HUES64 (cell line): ENCODE measurements at regions not wholly inside any gene's neighbourhood (a gene's known extent, or its start where the extent isn't known, plus 50 kb on each side); places are given as distances from the start of the nearest gene placed in this dataset.

Experiments used
- H3K27ac ChIP-seq: 2 replicates; pipeline ENCODE4 v1.7.0; 2013; ENCODE audit warnings: low read depth, low read length, inconsistent platforms
- H3K27me3 ChIP-seq: 2 replicates; pipeline ENCODE4 v1.6.1; 2013; ENCODE audit warnings: mild to moderate bottlenecking, low read length; ENCODE audit not compliant: insufficient read depth
- H3K36me3 ChIP-seq: 2 replicates; pipeline ENCODE4 v1.6.1; 2013; ENCODE audit warnings: mild to moderate bottlenecking, low read length; ENCODE audit not compliant: insufficient read depth
- H3K4me1 ChIP-seq: 2 replicates; pipeline ENCODE4 v1.6.1; 2013; ENCODE audit warnings: mild to moderate bottlenecking, low read length, moderate library complexity; ENCODE audit not compliant: insufficient read depth
- H3K4me3 ChIP-seq: 2 replicates; pipeline ENCODE4 v1.5.1; 2013; ENCODE audit warnings: mild to moderate bottlenecking, low read length, moderate library complexity
- H3K9ac ChIP-seq: 2 replicates; pipeline ENCODE4 v1.6.1; 2013; ENCODE audit warnings: mild to moderate bottlenecking, low read depth, low read length
- H3K9me3 ChIP-seq: 2 replicates; pipeline ENCODE4 v1.6.1; 2013; ENCODE audit warnings: low read depth, low read length; ENCODE audit not compliant: insufficient read depth
- WGBS: fragments of 150-250, 120-280 bp; methylation state at CpG from one replicate; pipeline ENCODE4 v1.1.7; 2013; ENCODE audit warnings: missing lambda C conversion rate; 5-methylcytosine and 5-hydroxymethylcytosine counted together

DNA sequence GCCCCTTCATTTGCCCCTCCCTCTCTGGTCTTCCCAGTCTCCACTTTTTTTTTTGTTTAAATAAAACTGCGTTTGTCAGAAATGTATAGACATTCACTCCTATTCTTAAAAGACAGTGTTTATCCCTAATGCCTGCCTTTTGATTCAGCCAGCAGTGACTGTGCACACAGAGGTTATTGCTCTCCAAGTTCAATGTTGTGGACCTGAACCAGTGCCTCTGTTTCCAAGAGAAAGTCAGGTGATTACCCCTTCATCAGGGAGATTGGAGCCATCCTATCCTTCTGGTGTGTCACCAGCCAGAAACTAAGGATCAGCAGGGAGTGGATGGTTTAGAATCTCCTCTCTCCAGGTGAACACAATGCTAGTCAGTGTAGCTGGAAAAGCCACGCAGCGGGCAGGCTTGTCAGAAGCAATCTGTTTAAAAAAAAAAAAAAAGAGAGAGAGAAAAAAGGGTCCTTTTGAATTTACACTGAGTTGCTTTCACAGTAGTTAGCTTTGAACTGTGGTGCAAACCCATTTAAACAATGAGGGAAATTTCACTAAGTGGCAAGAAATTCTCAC, 167.5 kb upstream of the DMRT1 start:
- Histone ChIP-seq H3K9ac (no peak overlapping the region), H3K27ac (peak overlapping the region; percentile 29; the same call in 1 of the 2 replicates), H3K4me3 (no peak overlapping the region), H3K4me1 (peaks cover 59% of the 10 kb centered on the region), H3K9me3 (0 out of 2 replicates have a peak, but pooled peaks cover 3% of the 10 kb centered on the region), H3K27me3 (peaks cover 16% of the 10 kb centered on the region; the same call in 1 of the 2 replicates), H3K36me3 (no peaks in the 10 kb centered on the region)
- WGBS = 9% methylated on average over 3 of the region's 3 CpGs

DNA sequence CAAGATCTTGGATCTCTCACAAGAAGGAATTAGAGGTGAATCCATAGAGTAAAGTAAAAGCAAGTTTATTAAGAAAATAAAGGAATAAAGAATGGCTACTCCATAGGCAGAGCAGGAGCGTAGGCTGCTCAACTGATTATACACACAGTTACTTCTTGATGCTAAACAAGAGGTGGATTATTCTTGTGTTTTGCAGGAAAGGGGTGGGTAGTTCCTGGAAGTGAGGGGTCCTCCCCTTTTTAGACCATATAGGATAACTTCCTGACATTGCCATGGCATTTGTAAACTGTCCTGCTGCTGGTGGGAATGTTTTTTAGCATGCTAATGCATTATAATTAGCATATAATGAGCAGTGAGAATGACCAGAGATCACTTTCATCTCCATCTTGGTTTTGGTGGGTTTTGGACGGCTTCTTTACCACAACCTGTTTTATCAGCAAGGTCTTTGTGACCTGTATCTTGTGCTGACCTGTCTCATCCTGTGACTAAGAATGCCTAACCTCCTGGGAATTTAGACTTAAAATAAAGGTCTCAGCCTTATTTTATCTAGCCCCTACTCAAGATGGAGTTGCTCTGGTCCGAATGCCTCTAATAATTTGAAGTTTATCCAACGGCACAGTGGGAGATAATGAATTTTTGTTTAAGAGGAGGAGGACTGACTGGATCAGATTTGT, 165.7 kb upstream of the DMRT1 start:
- no peak overlapping the region for H3K9ac ChIP-seq
- H3K4me1 ChIP-seq = peaks cover 53% of the 10 kb centered on the region
- no peak overlapping the region for H3K4me3 ChIP-seq
- no peaks in the 10 kb centered on the region for H3K9me3 ChIP-seq
- WGBS = 79% methylated on average over 4 of the region's 4 CpGs
- H3K36me3 ChIP-seq = no peaks in the 10 kb centered on the region
- H3K27me3 ChIP-seq = peaks cover 16% of the 10 kb centered on the region; the same call in 1 of the 2 replicates
- H3K27ac ChIP-seq = no peak overlapping the region

DNA sequence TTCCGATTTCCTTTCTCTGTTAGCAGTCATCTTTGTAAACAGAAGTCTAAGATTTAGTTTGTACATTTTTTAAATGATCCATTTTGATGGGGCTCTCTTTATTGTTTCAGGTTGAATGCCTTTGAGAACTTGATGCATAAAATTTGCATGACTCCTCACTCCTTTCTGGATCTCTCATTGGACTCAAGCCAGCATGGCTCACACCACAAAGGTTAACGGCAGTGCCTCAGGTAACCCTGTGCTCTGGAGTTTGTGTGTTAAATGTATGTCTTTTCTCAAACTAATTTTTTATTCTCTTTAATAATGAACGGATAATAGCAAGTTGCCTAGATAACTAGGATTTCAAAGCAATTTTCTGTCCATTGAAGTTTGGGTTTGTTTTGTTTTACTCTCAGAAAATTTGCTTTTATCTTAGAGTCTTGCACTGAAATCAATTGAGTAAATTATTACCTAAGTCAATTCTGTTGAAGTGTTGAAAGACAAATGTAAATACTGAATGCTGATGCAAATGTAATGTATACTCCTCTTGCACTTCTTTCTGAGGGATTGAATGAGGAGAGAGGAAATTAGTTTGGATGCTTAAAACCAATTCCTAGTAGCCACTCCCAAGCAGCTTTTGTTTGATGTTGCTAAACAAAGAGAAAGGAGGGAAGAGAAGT, 164.6 kb upstream of the DMRT1 start:
- Histone ChIP-seq H3K4me3 (no peak overlapping the region), H3K36me3 (no peaks in the 10 kb centered on the region), H3K9me3 (no peaks in the 10 kb centered on the region), H3K27ac (no peak overlapping the region), H3K4me1 (peaks cover 52% of the 10 kb centered on the region), H3K9ac (no peak overlapping the region), H3K27me3 (peaks cover 16% of the 10 kb centered on the region; the same call in 1 of the 2 replicates)
- WGBS = 88% methylated on average over 2 of the region's 3 CpGs

DNA sequence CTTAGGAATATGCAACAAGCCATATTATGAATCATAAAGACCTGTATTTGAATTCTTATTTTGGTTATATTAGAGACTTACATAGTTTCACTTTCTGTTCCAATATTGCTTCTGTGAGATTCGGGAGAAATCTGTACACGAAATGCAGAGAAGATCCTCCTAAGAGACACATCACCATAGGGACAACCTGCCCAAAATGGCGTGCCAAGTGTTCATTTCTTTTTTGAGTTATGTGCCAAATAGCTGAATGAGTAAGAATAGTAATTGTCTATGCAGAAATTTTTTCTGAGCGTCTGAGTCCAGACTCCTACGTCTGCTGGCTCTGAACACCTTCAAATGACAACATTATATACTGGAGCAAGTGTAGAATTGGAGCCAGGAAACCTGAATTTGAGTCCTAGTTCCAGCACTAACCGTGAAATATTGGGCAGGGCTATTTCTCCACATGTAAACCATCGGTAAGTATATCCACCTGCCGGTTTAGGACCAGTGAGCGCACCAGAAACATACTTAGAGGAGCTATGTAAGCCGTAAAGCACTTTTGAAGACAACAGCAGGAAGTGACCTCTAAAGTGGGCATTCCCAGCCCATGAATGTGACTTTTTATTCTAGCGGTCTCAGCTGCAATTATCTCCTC, 163.9 kb upstream of the DMRT1 start:
- Histone ChIP-seq H3K9ac (no peak overlapping the region), H3K9me3 (no peaks in the 10 kb centered on the region), H3K27ac (no peak overlapping the region), H3K4me1 (peaks cover 49% of the 10 kb centered on the region), H3K36me3 (no peaks in the 10 kb centered on the region), H3K27me3 (peaks cover 12% of the 10 kb centered on the region; the same call in 1 of the 2 replicates), H3K4me3 (no peak overlapping the region)
- 91% methylated on average over 11 of the region's 11 CpGs for WGBS

DNA sequence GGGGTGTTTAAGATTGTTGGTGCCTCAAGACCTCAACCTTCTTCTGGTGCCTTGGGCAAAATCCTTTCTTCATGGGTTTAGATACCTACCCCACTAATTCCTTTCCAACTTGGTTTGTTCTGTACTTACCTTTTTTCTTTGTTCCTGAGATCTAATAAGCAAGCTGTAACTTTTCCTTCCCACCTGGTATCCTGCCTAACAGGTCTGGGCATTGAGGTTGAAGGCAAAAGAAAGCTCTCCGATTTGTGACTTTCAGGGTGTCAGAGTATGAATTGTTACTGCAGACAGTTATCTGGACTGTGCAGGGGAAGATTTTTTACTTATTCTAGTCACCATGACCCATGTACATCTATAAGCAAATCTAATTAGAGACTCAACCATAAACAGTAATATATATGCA, 162.6 kb upstream of the DMRT1 start:
- peaks cover 51% of the 10 kb centered on the region for H3K4me1 ChIP-seq
- H3K4me3 ChIP-seq = no peak overlapping the region
- H3K9me3 ChIP-seq = no peaks in the 10 kb centered on the region
- 100% methylated on average over 1 of the region's 1 CpG for WGBS
- H3K36me3 ChIP-seq = no peaks in the 10 kb centered on the region
- no peak overlapping the region for H3K9ac ChIP-seq
- H3K27me3 ChIP-seq = 0 out of 2 replicates have a peak, but pooled peaks cover 2% of the 10 kb centered on the region
- H3K27ac ChIP-seq = no peak overlapping the region

DNA sequence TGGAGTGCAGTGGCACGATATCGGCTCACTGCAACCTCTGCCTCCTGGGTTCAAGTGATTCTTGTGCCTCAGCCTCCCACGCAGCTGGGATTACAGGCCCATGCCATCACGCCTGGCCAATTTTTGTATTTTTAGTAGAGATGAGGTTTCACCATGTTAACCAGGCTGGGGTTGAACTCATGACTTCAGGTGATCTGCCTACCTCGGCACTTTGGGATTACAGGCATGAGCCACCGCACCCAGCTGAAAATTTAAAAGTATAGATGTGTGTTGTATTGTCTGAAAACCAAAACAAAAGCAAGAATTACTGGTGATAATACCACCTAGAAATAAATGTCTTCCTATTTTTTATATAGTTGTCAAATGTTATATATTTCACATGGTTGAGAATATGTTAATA, 162.0 kb upstream of the DMRT1 start:
- Histone ChIP-seq H3K4me3 (no peak overlapping the region), H3K9ac (no peak overlapping the region), H3K9me3 (no peaks in the 10 kb centered on the region), H3K4me1 (peaks cover 53% of the 10 kb centered on the region), H3K36me3 (no peaks in the 10 kb centered on the region), H3K27me3 (0 out of 2 replicates have a peak, but pooled peaks cover 2% of the 10 kb centered on the region), H3K27ac (no peak overlapping the region)
- 93% methylated on average over 6 of the region's 6 CpGs for WGBS

DNA sequence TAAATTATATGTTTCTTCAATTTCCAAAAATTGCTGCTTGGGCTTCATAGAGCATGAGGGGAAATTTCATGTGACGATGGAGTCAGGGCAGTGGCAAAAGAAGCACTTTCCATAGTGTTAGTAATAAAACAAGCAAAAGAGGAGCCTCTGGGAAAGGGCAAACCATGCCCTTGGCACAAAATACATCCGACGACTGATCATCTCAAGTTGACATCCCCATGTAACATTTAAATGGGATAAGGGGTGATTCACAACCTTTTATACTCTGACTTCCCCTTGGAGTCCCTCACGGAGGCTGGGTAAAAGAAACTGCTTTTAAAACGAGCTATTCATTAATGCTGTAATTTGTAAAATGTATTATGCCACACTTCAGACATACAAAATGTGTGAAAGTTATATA, 161.4 kb upstream of the DMRT1 start:
- no peaks in the 10 kb centered on the region for H3K9me3 ChIP-seq
- H3K4me3 ChIP-seq = no peak overlapping the region
- no peak overlapping the region for H3K9ac ChIP-seq
- 0 out of 2 replicates have a peak, but pooled peaks cover 2% of the 10 kb centered on the region for H3K27me3 ChIP-seq
- 97% methylated on average over 3 of the region's 5 CpGs for WGBS
- H3K36me3 ChIP-seq = no peaks in the 10 kb centered on the region
- H3K27ac ChIP-seq = no peak overlapping the region
- peaks cover 57% of the 10 kb centered on the region for H3K4me1 ChIP-seq

DNA sequence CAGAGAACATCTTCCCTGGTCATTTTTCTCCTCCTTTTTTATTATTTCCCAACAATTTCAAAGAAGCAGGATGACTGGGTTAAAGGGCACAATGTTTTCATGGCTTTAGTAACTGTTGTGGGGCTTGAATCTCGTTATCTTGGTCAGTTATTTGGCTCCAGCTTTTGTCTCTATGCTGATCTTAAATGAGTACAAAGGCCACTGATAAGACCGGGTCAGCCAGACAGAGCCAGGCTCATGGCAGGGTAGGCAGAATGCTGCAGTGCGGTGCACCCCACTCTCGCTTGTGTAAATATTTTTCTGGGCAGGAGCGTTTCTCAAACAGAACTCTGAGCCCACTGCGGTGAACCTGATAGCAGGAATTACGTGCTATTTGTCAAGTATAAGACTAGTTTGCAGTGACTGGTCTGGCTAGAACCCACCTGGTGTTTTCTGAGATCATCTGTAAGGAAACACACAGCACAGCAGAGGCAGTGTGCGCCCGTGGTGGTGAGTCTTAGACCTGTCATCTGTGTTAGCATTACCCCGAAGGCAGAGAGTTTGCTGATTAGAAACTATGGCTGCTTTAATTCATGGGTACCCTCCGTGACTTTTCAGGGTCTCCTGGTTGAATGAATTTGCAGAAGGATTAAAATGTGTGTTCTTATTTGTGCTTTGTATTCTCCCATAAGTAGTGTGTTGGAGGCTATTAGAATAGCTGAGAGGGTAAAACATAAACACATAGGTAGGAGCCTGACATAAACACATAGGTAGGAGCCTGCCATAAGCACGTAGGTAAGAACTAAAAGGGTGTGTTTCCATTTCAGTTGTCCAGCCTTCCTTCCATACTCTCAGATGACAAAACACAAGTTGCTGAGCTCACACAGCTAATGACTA, 158.6 kb upstream of the DMRT1 start:
- Histone ChIP-seq H3K27ac (no peak overlapping the region), H3K9ac (no peak overlapping the region), H3K9me3 (no peaks in the 10 kb centered on the region), H3K36me3 (no peaks in the 10 kb centered on the region), H3K27me3 (no peaks in the 10 kb centered on the region), H3K4me1 (peaks cover 32% of the 10 kb centered on the region), H3K4me3 (no peak overlapping the region)
- 78% methylated on average over 12 of the region's 12 CpGs for WGBS

DNA sequence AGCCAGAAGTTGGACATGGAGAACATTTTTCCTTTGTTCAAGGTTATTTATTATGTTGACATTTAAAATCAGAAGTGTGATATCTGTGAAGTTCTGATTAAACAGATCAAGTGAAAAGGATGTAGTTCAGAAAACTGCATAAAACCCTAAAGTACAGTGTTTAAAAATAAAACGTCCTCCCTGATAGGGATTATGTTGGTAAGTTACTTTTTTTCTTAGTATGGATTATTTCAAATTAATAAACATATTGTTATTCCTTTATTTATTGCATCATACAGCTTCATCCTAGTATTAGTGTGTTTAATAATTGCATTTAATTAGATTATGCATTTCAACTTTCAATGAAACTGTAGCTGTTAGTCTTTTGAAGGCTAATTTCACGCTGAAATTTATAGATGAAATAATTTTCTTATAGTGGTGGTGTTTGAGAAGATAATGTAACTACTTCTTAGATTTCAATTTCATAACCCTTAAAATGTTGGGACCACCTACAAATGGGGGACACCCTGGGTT, 157.9 kb upstream of the DMRT1 start:
- Histone ChIP-seq H3K27ac (peak overlapping the region; percentile 34), H3K4me3 (no peak overlapping the region), H3K27me3 (no peaks in the 10 kb centered on the region), H3K36me3 (no peaks in the 10 kb centered on the region), H3K9me3 (no peaks in the 10 kb centered on the region), H3K4me1 (peaks cover 30% of the 10 kb centered on the region), H3K9ac (no peak overlapping the region)
- no CpG with 5 or more reads among the region's 2 CpGs for WGBS

DNA sequence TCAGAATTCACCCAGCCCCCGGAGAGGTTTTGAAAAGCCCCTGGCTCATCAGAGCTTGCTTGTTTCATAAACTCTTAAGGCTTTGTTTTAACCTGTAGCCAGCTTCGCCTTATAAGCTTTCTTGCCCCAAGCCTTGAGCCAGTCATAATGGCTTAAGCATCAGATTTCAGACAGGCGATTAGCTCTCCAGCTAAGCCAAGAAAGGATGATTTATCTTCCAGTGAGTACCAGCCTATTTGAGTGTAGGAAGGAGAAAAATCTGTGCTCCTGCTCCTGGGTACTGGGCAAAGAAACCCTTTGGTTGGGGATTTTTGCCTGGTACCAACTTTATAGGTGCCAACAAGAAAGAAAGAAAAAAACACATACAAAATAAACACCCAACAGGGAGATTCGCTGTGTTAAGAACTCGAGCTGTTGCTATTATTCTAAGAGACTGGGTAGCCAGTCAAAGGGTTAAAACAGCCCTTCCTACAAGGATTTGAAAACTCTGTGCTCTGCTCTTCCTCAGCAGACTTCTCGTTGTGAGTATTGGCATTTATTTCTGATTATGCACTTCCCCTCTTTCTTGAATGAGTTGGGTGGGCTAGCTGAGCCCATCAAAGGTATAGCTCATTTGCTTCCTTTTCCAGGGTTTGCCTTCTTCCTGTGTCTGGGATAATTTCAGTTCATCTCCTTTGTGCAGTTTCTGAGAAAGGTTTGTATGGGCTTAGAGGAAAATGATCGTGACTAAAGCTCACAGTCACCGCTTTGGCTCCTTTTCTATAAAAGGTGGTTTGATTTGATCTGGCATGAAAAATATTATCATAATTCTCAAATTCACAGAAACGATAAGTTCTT, 157.2 kb upstream of the DMRT1 start:
- no peaks in the 10 kb centered on the region for H3K36me3 ChIP-seq
- peak overlapping the region; percentile 11; the same call in 1 of the 2 replicates for H3K4me3 ChIP-seq
- WGBS = 42% methylated on average over 8 of the region's 9 CpGs
- peak overlapping the region; percentile 34 for H3K27ac ChIP-seq
- H3K27me3 ChIP-seq = no peaks in the 10 kb centered on the region
- no peaks in the 10 kb centered on the region for H3K9me3 ChIP-seq
- H3K4me1 ChIP-seq = peaks cover 30% of the 10 kb centered on the region
- H3K9ac ChIP-seq = peak overlapping the region; percentile 13; the same call in 1 of the 2 replicates
